NCI-H226 (cell line): ENCODE measurements at regions not wholly inside any gene's neighbourhood (a gene's known extent, or its start where the extent isn't known, plus 50 kb on each side); places are given as distances from the start of the nearest gene placed in this dataset.

Experiments
- DNase-seq: peaks from one replicate; pipeline ENCODE4 v3.0.0-alpha.2; 2015

GRCh38 chr9:26735160-26735559 lies 157.4 kb downstream of the CAAP1 start:
- no peak for DNase-seq

GRCh38 chr9:26729187-26729586 lies 163.4 kb downstream of the CAAP1 start:
- DNase-seq: no peak

GRCh38 chr9:26727471-26727870 lies 165.1 kb downstream of the CAAP1 start:
- no peak for DNase-seq

GRCh38 chr9:26725573-26725972 lies 167.0 kb downstream of the CAAP1 start:
- no peak for DNase-seq

- no peak for DNase-seq
Observed at GRCh38 chr9:26723486-26723885, 169.1 kb downstream of the CAAP1 start.

GRCh38 chr9:26722755-26723154 lies 169.8 kb downstream of the CAAP1 start:
- no peak for DNase-seq

GRCh38 chr9:26710008-26710407 lies 182.6 kb downstream of the CAAP1 start:
- DNase-seq: no peak

GRCh38 chr9:26706223-26706622 lies 186.4 kb downstream of the CAAP1 start:
- DNase-seq: no peak

GRCh38 chr9:26695298-26695622 lies 197.3 kb downstream of the CAAP1 start:
- no peak for DNase-seq

- no peak for DNase-seq
Observed at GRCh38 chr9:26694381-26695297, 198.0 kb downstream of the CAAP1 start.

- DNase-seq: no peak
Observed at GRCh38 chr9:26689041-26689440, 203.6 kb downstream of the CAAP1 start.

GRCh38 chr9:26687421-26687820 lies 205.2 kb downstream of the CAAP1 start:
- no peak for DNase-seq

GRCh38 chr9:26685818-26686217 lies 206.8 kb downstream of the CAAP1 start:
- DNase-seq: no peak

GRCh38 chr9:26684029-26684428 lies 208.6 kb downstream of the CAAP1 start:
- no peak for DNase-seq

GRCh38 chr9:26682796-26683496 lies 209.7 kb downstream of the CAAP1 start:
- no peak for DNase-seq

GRCh38 chr9:26682041-26682440 lies 210.6 kb downstream of the CAAP1 start:
- no peak for DNase-seq

GRCh38 chr9:26677965-26678706 lies 214.5 kb downstream of the CAAP1 start:
- DNase-seq: no peak

GRCh38 chr9:26675035-26675434 lies 217.6 kb downstream of the CAAP1 start:
- DNase-seq: no peak

GRCh38 chr9:26673261-26673660 lies 219.3 kb downstream of the CAAP1 start:
- no peak for DNase-seq

GRCh38 chr9:26669701-26670670 lies 222.6 kb downstream of the CAAP1 start:
- DNase-seq: no peak

GRCh38 chr9:26667882-26668281 lies 224.7 kb downstream of the CAAP1 start:
- DNase-seq: no peak

GRCh38 chr9:26665666-26666065 lies 226.9 kb downstream of the CAAP1 start:
- no peak for DNase-seq
